ENCODE measurements at regions not wholly inside any gene's neighbourhood (a gene's known extent, or its start where the extent isn't known, plus 50 kb on each side); places are given as distances from the start of the nearest gene placed in this dataset.

- no peak for TF ChIP-seq CTCF (IDR thresholded peaks at IDR 0.05)
- TF ChIP-seq POLR2A (IDR thresholded peaks at IDR 0.05), result no peak
Measured at GRCh38 chr6:99187429-99187828, 162.0 kb downstream of the FAXC start.

Measured in adrenal gland (tissue), 5 donors.